CD4-positive, alpha-beta T cell (primary cell): ENCODE measurements at regions not wholly inside any gene's neighbourhood (a gene's known extent, or its start where the extent isn't known, plus 50 kb on each side); places are given as distances from the start of the nearest gene placed in this dataset.

Experiments
- ATAC-seq: fragments of 200-7000 bp; cut with Tn5 transposase; one replicate; pipeline ENCODE4 v1.10.0; 2022; ENCODE audit warnings: mild to moderate bottlenecking; ENCODE audit not compliant: poor library complexity
- CTCF ChIA-PET: fragments of 350-600 bp; sonication (Branson Sonifier 250); formaldehyde crosslinking; loops from one replicate; lab custom pipeline; 2021; ENCODE audit warnings: antibody characterized with exemption, inconsistent platforms; lab: Charles Lee
- POLR2A ChIA-PET: fragments of 350-600 bp; sonication (Branson Sonifier 250); formaldehyde crosslinking; loops from one replicate; lab custom pipeline; 2021; ENCODE audit warnings: antibody characterized with exemption, inconsistent platforms; lab: Charles Lee
- DNase-seq, 14 experiments: peaks; one replicate each; pipeline ENCODE4 v3.0.0-alpha.2; 2013 to 2020; ENCODE audit warnings: mixed read lengths in 2 of 14
- H3K27ac ChIP-seq, 2 donors: one replicate each; pipeline versions ENCODE4 v1.5.1 to v1.7.0; 2013; ENCODE audit warnings: low read length in 2 of 2, low read depth in 1 of 2, mild to moderate bottlenecking in 1 of 2
- H3K27me3 ChIP-seq, 2 experiments: 1 replicate in 1 of 2; 2 replicates in 1 of 2; pipeline versions ENCODE4 v1.6.1 to v1.7.0; 2013; ENCODE audit warnings: low read length in 2 of 2, control low read depth in 1 of 2, mild to moderate bottlenecking in 1 of 2, moderate library complexity in 1 of 2; ENCODE audit not compliant: insufficient read depth in 2 of 2, control insufficient read depth in 1 of 2
- H3K36me3 ChIP-seq: one replicate; pipeline ENCODE4 v1.6.1; 2013; ENCODE audit warnings: low read length, control low read depth; ENCODE audit not compliant: insufficient read depth
- H3K4me1 ChIP-seq: one replicate; pipeline ENCODE4 v1.6.1; 2013; ENCODE audit warnings: low read length, control low read depth; ENCODE audit not compliant: insufficient read depth
- H3K4me3 ChIP-seq: one replicate; pipeline ENCODE4 v1.5.1; 2013; ENCODE audit warnings: mild to moderate bottlenecking, low read length, moderate library complexity
- H3K9me3 ChIP-seq, 2 experiments: 1 replicate in 1 of 2; 2 replicates in 1 of 2; pipeline versions ENCODE4 v1.6.1 to v1.7.0; 2013; ENCODE audit warnings: low read length in 2 of 2, mild to moderate bottlenecking in 2 of 2, control low read depth in 1 of 2, moderate library complexity in 1 of 2; ENCODE audit not compliant: control insufficient read depth in 1 of 2, insufficient read depth in 1 of 2
- H3K27ac Mint-ChIP-seq: one replicate; pipeline ENCODE4 v1.8.0; 2020; ENCODE audit warnings: mixed read lengths
- H3K27me3 Mint-ChIP-seq: one replicate; pipeline ENCODE4 v1.8.0; 2021; ENCODE audit warnings: mixed read lengths
- H3K36me3 Mint-ChIP-seq: one replicate; pipeline ENCODE4 v1.8.0; 2021; ENCODE audit warnings: low read depth, mixed read lengths
- H3K4me1 Mint-ChIP-seq: one replicate; pipeline ENCODE4 v1.8.0; 2021; ENCODE audit warnings: low read depth, mixed read lengths
- H3K4me3 Mint-ChIP-seq: one replicate; pipeline ENCODE4 v1.8.0; 2020; ENCODE audit warnings: mild to moderate bottlenecking, mixed read lengths
- H3K9me3 Mint-ChIP-seq: one replicate; pipeline ENCODE4 v1.8.0; 2020; ENCODE audit warnings: mixed read lengths
- intact Hi-C, 2 experiments: fragments of 100-400 bp; cut with DNase I in 1 of 2; cut with micrococcal nuclease in 1 of 2; formaldehyde crosslinking; loops; one replicate each; pipeline versions ENCODE4 v1.15.1 to v1.9.0; 2023 to 2025; cut with DNase I, micrococcal nuclease
- TF ChIP-seq, protein P1 (sequence below): fragments of 200-600 bp; IDR thresholded peaks from one replicate; pipeline ENCODE4 v1.8.0; 2022; ENCODE audit warnings: antibody characterized with exemption, mild to moderate bottlenecking

- H3K4me1 Mint-ChIP-seq = no peaks in the 10 kb centered on the region
- ATAC-seq (no peak), DNase-seq (no peak)
- peaks cover 7% of the 10 kb centered on the region for H3K9me3 Mint-ChIP-seq
- H3K27me3 Mint-ChIP-seq = no peaks in the 10 kb centered on the region
- Histone ChIP-seq H3K9me3 (no peaks in the 10 kb centered on the region), H3K27ac (no peak overlapping the region), H3K4me3 (no peak overlapping the region), H3K4me1 (no peaks in the 10 kb centered on the region), H3K36me3 (no peaks in the 10 kb centered on the region), H3K27me3 (no peaks in the 10 kb centered on the region)
- POLR2A ChIA-PET = no interaction called here
- CTCF ChIA-PET = no interaction called here
- H3K4me3 Mint-ChIP-seq = no peak overlapping the region
- intact Hi-C loops = no loop called here
- TF ChIP-seq, protein P1, sequence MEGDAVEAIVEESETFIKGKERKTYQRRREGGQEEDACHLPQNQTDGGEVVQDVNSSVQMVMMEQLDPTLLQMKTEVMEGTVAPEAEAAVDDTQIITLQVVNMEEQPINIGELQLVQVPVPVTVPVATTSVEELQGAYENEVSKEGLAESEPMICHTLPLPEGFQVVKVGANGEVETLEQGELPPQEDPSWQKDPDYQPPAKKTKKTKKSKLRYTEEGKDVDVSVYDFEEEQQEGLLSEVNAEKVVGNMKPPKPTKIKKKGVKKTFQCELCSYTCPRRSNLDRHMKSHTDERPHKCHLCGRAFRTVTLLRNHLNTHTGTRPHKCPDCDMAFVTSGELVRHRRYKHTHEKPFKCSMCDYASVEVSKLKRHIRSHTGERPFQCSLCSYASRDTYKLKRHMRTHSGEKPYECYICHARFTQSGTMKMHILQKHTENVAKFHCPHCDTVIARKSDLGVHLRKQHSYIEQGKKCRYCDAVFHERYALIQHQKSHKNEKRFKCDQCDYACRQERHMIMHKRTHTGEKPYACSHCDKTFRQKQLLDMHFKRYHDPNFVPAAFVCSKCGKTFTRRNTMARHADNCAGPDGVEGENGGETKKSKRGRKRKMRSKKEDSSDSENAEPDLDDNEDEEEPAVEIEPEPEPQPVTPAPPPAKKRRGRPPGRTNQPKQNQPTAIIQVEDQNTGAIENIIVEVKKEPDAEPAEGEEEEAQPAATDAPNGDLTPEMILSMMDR = no peak
- H3K36me3 Mint-ChIP-seq = no peaks in the 10 kb centered on the region
- H3K27ac Mint-ChIP-seq = no peak overlapping the region
Measured at GRCh38 chr4:124948976-124949597, 236.6 kb upstream of the ANKRD50 start.

DNA sequence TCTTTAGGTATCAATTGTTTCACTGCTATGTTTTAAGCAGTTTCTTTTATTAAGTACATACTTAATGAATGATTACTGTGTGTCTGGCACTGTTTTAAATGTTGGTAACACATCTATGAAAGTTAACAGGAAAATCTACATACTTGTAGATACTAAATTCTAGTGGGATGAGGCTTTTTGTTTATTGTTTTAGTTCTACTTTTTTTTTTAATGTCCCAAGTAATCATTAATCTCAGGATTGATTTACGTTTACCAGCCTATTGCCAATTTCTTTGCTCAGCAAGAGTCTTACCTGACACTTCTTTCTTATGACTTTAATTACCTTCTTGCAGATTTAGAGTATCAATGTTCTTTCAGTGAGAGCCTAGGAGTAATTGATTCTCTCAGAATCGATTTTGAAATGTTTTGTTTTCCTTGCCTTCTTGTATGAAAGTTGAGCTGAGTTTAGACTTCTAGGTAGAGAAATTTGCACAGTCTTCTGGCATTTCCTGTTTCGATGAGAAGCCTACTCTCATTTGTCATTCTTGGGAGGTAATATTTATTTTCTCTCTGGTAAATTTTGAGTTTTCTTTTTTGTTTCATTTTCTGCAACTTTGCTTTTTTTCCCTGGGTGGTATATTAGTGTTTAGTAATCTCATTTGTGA is 235.2 kb upstream of the ANKRD50 start:
- TF ChIP-seq, protein P1 = no peak
- CTCF ChIA-PET = interaction anchor here (0.9 to 1.1 kb wide), 2 partner anchors 10 to 20 kb away, joined by 3 read pairs; no protein-coding TSS in a partner anchor

GRCh38 chr4:124946696-124947095 is 234.2 kb upstream of the ANKRD50 start:
- Mint-ChIP-seq H3K4me3 (no peak overlapping the region), H3K9me3 (peaks cover 6% of the 10 kb centered on the region), H3K36me3 (no peaks in the 10 kb centered on the region), H3K27me3 (no peaks in the 10 kb centered on the region), H3K4me1 (no peaks in the 10 kb centered on the region), H3K27ac (no peak overlapping the region)
- ATAC-seq (no peak), DNase-seq (no peak)
- no peaks in the 10 kb centered on the region for H3K27me3 ChIP-seq
- no peaks in the 10 kb centered on the region for H3K4me1 ChIP-seq
- H3K9me3 ChIP-seq = peaks cover 0 to 3% of the 10 kb centered on the region in 2 experiments
- POLR2A ChIA-PET = no interaction called here
- TF ChIP-seq, protein P1 = no peak
- intact Hi-C loops = no loop called here
- H3K27ac ChIP-seq = no peak overlapping the region
- CTCF ChIA-PET = interaction anchor here (0.9 kb wide), 1 partner anchor 9 kb away, joined by 3 read pairs; no protein-coding TSS in a partner anchor
- no peaks in the 10 kb centered on the region for H3K36me3 ChIP-seq
- no peak overlapping the region for H3K4me3 ChIP-seq

More for the DNA sequence above, 235.2 kb upstream of the ANKRD50 start:
- Mint-ChIP-seq H3K4me3 (no peak overlapping the region), H3K36me3 (no peaks in the 10 kb centered on the region), H3K9me3 (peaks cover 7% of the 10 kb centered on the region), H3K4me1 (no peaks in the 10 kb centered on the region), H3K27me3 (no peaks in the 10 kb centered on the region), H3K27ac (no peak overlapping the region)
- H3K4me3 ChIP-seq = no peak overlapping the region
- H3K4me1 ChIP-seq = no peaks in the 10 kb centered on the region
- peaks cover 0 to 3% of the 10 kb centered on the region in 2 experiments for H3K9me3 ChIP-seq
- POLR2A ChIA-PET = no interaction called here
- no peak for ATAC-seq
- intact Hi-C loops = no loop called here
- H3K27me3 ChIP-seq = no peaks in the 10 kb centered on the region
- H3K27ac ChIP-seq = no peak overlapping the region
- no peaks in the 10 kb centered on the region for H3K36me3 ChIP-seq
- DNase-seq = no peak
